Neural crest cell (in vitro differentiated cells): ENCODE measurements at regions not wholly inside any gene's neighbourhood (a gene's known extent, or its start where the extent isn't known, plus 50 kb on each side); places are given as distances from the start of the nearest gene placed in this dataset.

Source experiments
- DNase-seq: peaks from one replicate; pipeline ENCODE4 v3.0.0; 2021; ENCODE audit warnings: low read depth, mixed read lengths, low spot score
- H3K27ac Mint-ChIP-seq: one replicate; pipeline ENCODE4 v1.8.0; 2021; ENCODE audit warnings: mild to moderate bottlenecking, mixed read lengths; ENCODE audit not compliant: unreplicated experiment
- H3K27me3 Mint-ChIP-seq: 2 replicates; pipeline ENCODE4 v1.8.0; 2021; ENCODE audit warnings: low read depth, mild to moderate bottlenecking, mixed read lengths
- H3K36me3 Mint-ChIP-seq: 2 replicates; pipeline ENCODE4 v1.8.0; 2021; ENCODE audit warnings: low read depth, mild to moderate bottlenecking, mixed read lengths
- H3K4me1 Mint-ChIP-seq: 2 replicates; pipeline ENCODE4 v1.8.0; 2021; ENCODE audit warnings: mixed read lengths
- H3K4me3 Mint-ChIP-seq: one replicate; pipeline ENCODE4 v1.8.0; 2021; ENCODE audit warnings: mild to moderate bottlenecking, mixed read lengths
- H3K9me3 Mint-ChIP-seq: 2 replicates; pipeline ENCODE4 v1.8.0; 2021; ENCODE audit warnings: mixed read lengths
- TF ChIP-seq, protein P1 (sequence below): fragments of 200-600 bp; sonication (generic); conservative IDR thresholded peaks from 2 replicates; pipeline ENCODE4 v1.5.0; 2021; ENCODE audit warnings: antibody characterized with exemption, mild to moderate bottlenecking

DNA sequence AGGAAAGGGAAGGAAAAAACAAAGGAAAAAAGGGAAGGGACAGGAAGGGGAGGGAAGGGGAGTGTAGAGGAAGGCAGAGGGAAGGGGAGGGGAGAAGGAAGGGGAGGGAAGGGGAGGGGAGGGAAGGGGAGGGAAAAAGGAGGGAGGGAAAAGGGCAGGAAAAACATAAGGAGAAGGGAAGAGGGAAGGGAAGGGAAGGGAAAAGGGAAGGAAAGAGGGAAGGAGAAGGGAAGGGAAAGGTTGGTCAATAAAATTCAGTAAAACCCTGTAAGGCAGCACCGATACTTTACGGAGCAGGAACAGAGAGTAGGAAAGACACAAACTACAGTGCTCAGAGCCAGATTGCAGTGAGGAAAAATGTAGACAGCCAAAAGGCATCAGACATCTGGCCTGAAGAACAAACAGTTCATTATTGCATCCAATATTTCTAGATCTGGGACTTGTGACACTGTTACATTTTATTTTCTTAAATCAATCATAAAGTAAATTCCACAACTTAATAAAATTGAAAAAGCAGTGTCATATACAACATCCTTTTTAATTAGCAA is 322.0 kb downstream of the CRPPA start:
- DNase-seq = no peak
- Mint-ChIP-seq H3K9me3 (no peaks in the 10 kb centered on the region), H3K27me3 (no peaks in the 10 kb centered on the region), H3K27ac (no peak overlapping the region), H3K36me3 (peaks cover 8% of the 10 kb centered on the region), H3K4me1 (no peaks in the 10 kb centered on the region), H3K4me3 (no peak overlapping the region)
- TF ChIP-seq, protein P1, sequence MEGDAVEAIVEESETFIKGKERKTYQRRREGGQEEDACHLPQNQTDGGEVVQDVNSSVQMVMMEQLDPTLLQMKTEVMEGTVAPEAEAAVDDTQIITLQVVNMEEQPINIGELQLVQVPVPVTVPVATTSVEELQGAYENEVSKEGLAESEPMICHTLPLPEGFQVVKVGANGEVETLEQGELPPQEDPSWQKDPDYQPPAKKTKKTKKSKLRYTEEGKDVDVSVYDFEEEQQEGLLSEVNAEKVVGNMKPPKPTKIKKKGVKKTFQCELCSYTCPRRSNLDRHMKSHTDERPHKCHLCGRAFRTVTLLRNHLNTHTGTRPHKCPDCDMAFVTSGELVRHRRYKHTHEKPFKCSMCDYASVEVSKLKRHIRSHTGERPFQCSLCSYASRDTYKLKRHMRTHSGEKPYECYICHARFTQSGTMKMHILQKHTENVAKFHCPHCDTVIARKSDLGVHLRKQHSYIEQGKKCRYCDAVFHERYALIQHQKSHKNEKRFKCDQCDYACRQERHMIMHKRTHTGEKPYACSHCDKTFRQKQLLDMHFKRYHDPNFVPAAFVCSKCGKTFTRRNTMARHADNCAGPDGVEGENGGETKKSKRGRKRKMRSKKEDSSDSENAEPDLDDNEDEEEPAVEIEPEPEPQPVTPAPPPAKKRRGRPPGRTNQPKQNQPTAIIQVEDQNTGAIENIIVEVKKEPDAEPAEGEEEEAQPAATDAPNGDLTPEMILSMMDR = no peak

- TF ChIP-seq, protein P1 = peak; percentile 66
- Mint-ChIP-seq H3K36me3 (peaks cover 5% of the 10 kb centered on the region), H3K4me1 (no peaks in the 10 kb centered on the region), H3K9me3 (no peaks in the 10 kb centered on the region), H3K4me3 (no peak overlapping the region), H3K27me3 (no peaks in the 10 kb centered on the region), H3K27ac (no peak overlapping the region)
- DNase-seq = no peak
Measured at GRCh38 chr7:16098585-16099179, 322.7 kb downstream of the CRPPA start.

DNA sequence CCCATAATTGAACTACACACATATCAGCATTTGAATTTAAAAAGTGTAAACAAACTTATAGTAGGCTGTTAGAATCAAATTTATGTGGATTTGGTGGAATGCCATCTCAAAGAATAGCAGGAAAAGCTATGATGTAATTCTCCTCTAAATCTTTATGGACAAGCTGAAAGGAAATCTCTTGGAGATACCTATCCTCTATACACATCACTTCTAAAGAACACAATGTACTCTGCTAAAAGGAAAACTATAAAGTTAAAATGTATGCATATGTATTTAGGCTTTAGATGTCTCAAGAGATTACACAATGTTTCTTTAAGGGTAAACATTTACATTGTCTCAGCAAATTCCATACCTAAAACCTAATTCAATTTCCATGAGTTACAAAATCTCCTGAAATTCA is 323.3 kb downstream of the CRPPA start:
- Mint-ChIP-seq H3K9me3 (no peaks in the 10 kb centered on the region), H3K27ac (no peak overlapping the region), H3K27me3 (no peaks in the 10 kb centered on the region), H3K36me3 (peaks cover 5% of the 10 kb centered on the region), H3K4me1 (no peaks in the 10 kb centered on the region), H3K4me3 (no peak overlapping the region)
- TF ChIP-seq, protein P1 = no peak
- DNase-seq = no peak

GRCh38 chr7:16095171-16095950 is 326.0 kb downstream of the CRPPA start:
- no peaks in the 10 kb centered on the region for H3K36me3 Mint-ChIP-seq
- no peak overlapping the region for H3K27ac Mint-ChIP-seq
- no peak overlapping the region for H3K4me3 Mint-ChIP-seq
- TF ChIP-seq, protein P1 = no peak
- H3K27me3 Mint-ChIP-seq = no peaks in the 10 kb centered on the region
- H3K4me1 Mint-ChIP-seq = no peaks in the 10 kb centered on the region
- DNase-seq = no peak
- no peaks in the 10 kb centered on the region for H3K9me3 Mint-ChIP-seq

DNA sequence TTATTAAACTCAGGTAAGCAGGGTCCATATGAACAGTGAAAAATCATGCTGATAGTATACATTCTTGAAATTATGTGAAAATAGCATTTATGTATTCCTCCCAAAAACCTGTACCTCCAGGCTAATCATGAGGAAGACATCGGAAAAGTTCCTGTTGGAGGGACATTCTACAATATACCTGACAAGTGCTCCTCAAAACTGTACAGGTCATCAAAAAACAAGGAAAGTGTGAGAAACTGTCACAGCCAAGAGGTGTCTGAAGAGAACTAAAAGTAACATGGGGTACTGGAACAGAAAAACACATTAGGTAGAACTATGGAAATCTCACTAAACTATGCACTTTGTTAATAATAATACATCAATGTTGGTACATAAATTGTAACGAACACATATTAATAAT is 326.7 kb downstream of the CRPPA start:
- Mint-ChIP-seq H3K36me3 (no peaks in the 10 kb centered on the region), H3K9me3 (no peaks in the 10 kb centered on the region)

More for the DNA sequence above, 326.7 kb downstream of the CRPPA start:
- H3K4me3 Mint-ChIP-seq = no peak overlapping the region
- DNase-seq = no peak
- TF ChIP-seq, protein P1 = no peak
- H3K4me1 Mint-ChIP-seq = no peaks in the 10 kb centered on the region
- no peak overlapping the region for H3K27ac Mint-ChIP-seq
- no peaks in the 10 kb centered on the region for H3K27me3 Mint-ChIP-seq
